DLD1 (cell line): ENCODE measurements at regions not wholly inside any gene's neighbourhood (a gene's known extent, or its start where the extent isn't known, plus 50 kb on each side); places are given as distances from the start of the nearest gene placed in this dataset.

Source experiments
- in situ Hi-C: cut with HindIII; loops from 2 replicates; pipeline ENCODE4 v1.10.0; 2017; ENCODE audit warnings: low sequenced_read_pairs

- in situ Hi-C loops = no loop called here
Measured at GRCh38 chr1:232556351-232556750, 73.6 kb downstream of the SIPA1L2 start.

GRCh38 chr1:232555494-232556210 is 74.3 kb downstream of the SIPA1L2 start:
- in situ Hi-C loops = no loop called here

GRCh38 chr1:232554409-232554808 is 75.5 kb downstream of the SIPA1L2 start:
- in situ Hi-C loops = no loop called here

- in situ Hi-C loops = no loop called here
Measured at GRCh38 chr1:232553809-232554208, 76.1 kb downstream of the SIPA1L2 start.

GRCh38 chr1:232553050-232553754 is 76.7 kb downstream of the SIPA1L2 start:
- in situ Hi-C loops = no loop called here

- in situ Hi-C loops = no loop called here
Measured at GRCh38 chr1:232551386-232551785, 78.5 kb downstream of the SIPA1L2 start.

- in situ Hi-C loops = no loop called here
Measured at GRCh38 chr1:232550007-232550406, 79.9 kb downstream of the SIPA1L2 start.

GRCh38 chr1:232548691-232549090 is 81.2 kb downstream of the SIPA1L2 start:
- in situ Hi-C loops = no loop called here

- in situ Hi-C loops = no loop called here
Measured at GRCh38 chr1:232547938-232548484, 81.9 kb downstream of the SIPA1L2 start.

- in situ Hi-C loops = no loop called here
Measured at GRCh38 chr1:232542633-232543593, 87.0 kb downstream of the SIPA1L2 start.

GRCh38 chr1:232538943-232539302 is 91.0 kb downstream of the SIPA1L2 start:
- in situ Hi-C loops = no loop called here

- in situ Hi-C loops = no loop called here
Measured at GRCh38 chr1:232538224-232538942, 91.5 kb downstream of the SIPA1L2 start.

GRCh38 chr1:232534552-232535517 is 95.1 kb downstream of the SIPA1L2 start:
- in situ Hi-C loops = no loop called here

GRCh38 chr1:232533328-232533727 is 96.6 kb downstream of the SIPA1L2 start:
- in situ Hi-C loops = no loop called here

GRCh38 chr1:232532901-232533300 is 97.0 kb downstream of the SIPA1L2 start:
- in situ Hi-C loops = no loop called here

GRCh38 chr1:232531291-232531690 is 98.6 kb downstream of the SIPA1L2 start:
- in situ Hi-C loops = no loop called here

GRCh38 chr1:232529747-232530146 is 100.2 kb downstream of the SIPA1L2 start:
- in situ Hi-C loops = no loop called here

- in situ Hi-C loops = no loop called here
Measured at GRCh38 chr1:232528472-232529089, 101.4 kb downstream of the SIPA1L2 start.

- in situ Hi-C loops = no loop called here
Measured at GRCh38 chr1:232524056-232524455, 105.9 kb downstream of the SIPA1L2 start.
